Keratinocyte (primary cell): ENCODE measurements at regions not wholly inside any gene's neighbourhood (a gene's known extent, or its start where the extent isn't known, plus 50 kb on each side); places are given as distances from the start of the nearest gene placed in this dataset.

Source experiments
- EZH2 ChIP-seq: IDR thresholded peaks from one replicate; pipeline ENCODE4 v1.6.1; 2012; ENCODE audit warnings: inconsistent platforms, mild to moderate bottlenecking, low read length, moderate library complexity
- TF ChIP-seq, protein P1 (sequence below), 3 experiments: IDR thresholded peaks in 1 of 3; conservative IDR thresholded peaks in 1 of 3; optimal IDR thresholded peaks in 1 of 3; 2 replicates in 2 of 3; 3 replicates in 1 of 3; pipeline versions ENCODE3 to v1.5.1; 2011; ENCODE audit warnings: low read length in 3 of 3, mild to moderate bottlenecking in 3 of 3, moderate library complexity in 2 of 3, control low read depth in 1 of 3, inconsistent platforms in 1 of 3; ENCODE audit not compliant: insufficient read depth in 2 of 3; ENCODE audit errors: extremely low read depth in 1 of 3

DNA sequence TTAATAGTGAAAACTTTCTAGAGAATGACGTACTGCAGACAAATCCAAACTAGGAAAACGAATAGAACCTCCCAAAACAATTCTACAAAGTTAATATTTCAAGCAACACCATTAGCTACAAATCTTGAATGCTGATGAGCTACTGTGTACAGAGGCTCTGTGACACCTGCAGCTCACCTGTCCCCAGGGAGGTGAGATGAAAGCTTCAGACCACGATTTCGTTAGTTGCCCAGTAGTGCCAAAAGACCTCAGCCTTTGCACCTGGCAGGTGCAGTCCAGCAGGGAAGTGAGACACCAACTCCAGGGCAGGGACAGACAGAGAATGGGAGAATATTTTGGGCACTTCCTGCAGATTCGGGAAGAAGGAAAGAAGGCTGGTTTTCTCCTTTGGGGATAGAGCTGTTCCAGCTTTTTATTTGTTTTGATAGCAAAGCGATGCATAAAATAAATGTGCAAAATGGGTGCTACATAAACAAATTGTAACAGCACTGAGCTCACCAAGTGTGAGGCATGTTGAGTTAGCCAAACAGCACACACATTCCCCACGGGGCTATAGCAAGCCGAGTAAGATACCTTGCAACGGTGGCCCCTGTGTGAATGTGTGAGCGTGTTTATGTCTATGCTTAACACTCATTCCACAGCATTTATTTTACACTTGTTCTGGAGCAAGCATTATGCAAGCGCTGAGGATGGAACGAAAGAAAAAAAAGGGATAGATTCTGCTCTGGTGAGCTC lies 1024.8 kb upstream of the AUTS2 start:
- TF ChIP-seq, protein P1, sequence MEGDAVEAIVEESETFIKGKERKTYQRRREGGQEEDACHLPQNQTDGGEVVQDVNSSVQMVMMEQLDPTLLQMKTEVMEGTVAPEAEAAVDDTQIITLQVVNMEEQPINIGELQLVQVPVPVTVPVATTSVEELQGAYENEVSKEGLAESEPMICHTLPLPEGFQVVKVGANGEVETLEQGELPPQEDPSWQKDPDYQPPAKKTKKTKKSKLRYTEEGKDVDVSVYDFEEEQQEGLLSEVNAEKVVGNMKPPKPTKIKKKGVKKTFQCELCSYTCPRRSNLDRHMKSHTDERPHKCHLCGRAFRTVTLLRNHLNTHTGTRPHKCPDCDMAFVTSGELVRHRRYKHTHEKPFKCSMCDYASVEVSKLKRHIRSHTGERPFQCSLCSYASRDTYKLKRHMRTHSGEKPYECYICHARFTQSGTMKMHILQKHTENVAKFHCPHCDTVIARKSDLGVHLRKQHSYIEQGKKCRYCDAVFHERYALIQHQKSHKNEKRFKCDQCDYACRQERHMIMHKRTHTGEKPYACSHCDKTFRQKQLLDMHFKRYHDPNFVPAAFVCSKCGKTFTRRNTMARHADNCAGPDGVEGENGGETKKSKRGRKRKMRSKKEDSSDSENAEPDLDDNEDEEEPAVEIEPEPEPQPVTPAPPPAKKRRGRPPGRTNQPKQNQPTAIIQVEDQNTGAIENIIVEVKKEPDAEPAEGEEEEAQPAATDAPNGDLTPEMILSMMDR (optimal IDR thresholded peaks at IDR 0.05 in 1 of 3, IDR thresholded peaks at IDR 0.05 in 1 of 3, conservative IDR thresholded peaks at IDR 0.05 in 1 of 3; ENCODE audit: extremely low read depth in 1 of 3, insufficient read depth in 2 of 3, low read length in 3 of 3) = no peak
- TF ChIP-seq EZH2 = no peak
